ENCODE measurements at regions not wholly inside any gene's neighbourhood (a gene's known extent, or its start where the extent isn't known, plus 50 kb on each side); places are given as distances from the start of the nearest gene placed in this dataset.

GRCh38 chr5:67257500-67257899 is 60.9 kb upstream of the CD180 start:
- Histone ChIP-seq H3K14ac (ENCODE audit: insufficient read depth, low read length) (no peak overlapping the region), H2BK120ac (ENCODE audit: low read depth, low read length, poor library complexity, severe bottlenecking) (no peak overlapping the region), H3K18ac (ENCODE audit: insufficient read length, low read depth, low read length) (no peak overlapping the region), H3K4me2 (ENCODE audit: insufficient read depth, insufficient read length, low read length) (no peak overlapping the region), H4K5ac (ENCODE audit: insufficient read length, low read depth, low read length) (no peak overlapping the region), H3K27me3 (ENCODE audit: insufficient read depth, low read length) (no peaks in the 10 kb centered on the region), H3K56ac (ENCODE audit: insufficient read length, low read depth, low read length) (no peak overlapping the region), H3K9ac (ENCODE audit: extremely low read depth, insufficient read length, low read length) (no peak overlapping the region), H3K27ac (ENCODE audit: insufficient read length, low read depth, low read length) (no peak overlapping the region), H3K23me2 (ENCODE audit: insufficient read length, low read depth, low read length, poor library complexity, severe bottlenecking) (no peaks in the 10 kb centered on the region), H3K4me1 (ENCODE audit: insufficient read depth, low read length) (no peaks in the 10 kb centered on the region), H3K4ac (ENCODE audit: low read depth, low read length) (no peak overlapping the region), H4K91ac (ENCODE audit: insufficient read length, low read depth, low read length) (no peak overlapping the region), H3K9me3 (ENCODE audit: control insufficient read depth, low read depth, low read length) (no peaks in the 10 kb centered on the region), H2BK5ac (ENCODE audit: insufficient read length, low read length) (no peak overlapping the region), H2AFZ (ENCODE audit: low read length) (no peak overlapping the region), H3K23ac (ENCODE audit: insufficient read length, low read depth, low read length) (no peak overlapping the region), H2BK15ac (ENCODE audit: low read depth, low read length) (no peak overlapping the region), H4K8ac (replicated peaks; ENCODE audit: insufficient read length, low read depth, low read length) (no peak overlapping the region), H4K20me1 (ENCODE audit: control insufficient read depth, insufficient read depth, insufficient read length) (no peaks in the 10 kb centered on the region), H2AK5ac (ENCODE audit: insufficient read length, low read length) (no peak overlapping the region), H2BK12ac (ENCODE audit: insufficient read length, low read depth, low read length) (no peak overlapping the region), H3K79me2 (ENCODE audit: insufficient read depth, low read length) (no peaks in the 10 kb centered on the region), H3T11ph (ENCODE audit: low read length) (no peak overlapping the region), H3K79me1 (ENCODE audit: insufficient read depth, low read depth, low read length, poor library complexity, severe bottlenecking) (no peaks in the 10 kb centered on the region), H2BK20ac (ENCODE audit: low read depth, low read length, poor library complexity, severe bottlenecking) (no peak overlapping the region)
- H3K36me3 Mint-ChIP-seq (ENCODE audit: insufficient read depth in 1 of 3, low read depth in 3 of 3) = no peaks in the 10 kb centered on the region
- H3K4me3 Mint-ChIP-seq = no peak overlapping the region
- TF ChIP-seq CTCF (conservative IDR thresholded peaks at IDR 0.05) = no peak
- H3K27ac Mint-ChIP-seq = no peak overlapping the region
- no peak for DNase-seq
- WGBS (ENCODE audit: extremely low coverage, insufficient read length, low lambda C conversion rate) = no CpG with 5 or more reads among the region's 2 CpGs
- H3K4me1 Mint-ChIP-seq = peaks cover 0 to 4% of the 10 kb centered on the region in 2 experiments; a peak in 2 of 4 replicates
- no peaks in the 10 kb centered on the region; a peak in 1 of 5 replicates for H3K9me3 Mint-ChIP-seq
- H3K27me3 Mint-ChIP-seq (ENCODE audit: low read depth) = no peaks in the 10 kb centered on the region
